LNCaP clone FGC (cell line): ENCODE measurements at regions not wholly inside any gene's neighbourhood (a gene's known extent, or its start where the extent isn't known, plus 50 kb on each side); places are given as distances from the start of the nearest gene placed in this dataset.

Source experiments
- DNase-seq: peaks from one replicate; pipeline ENCODE4 v3.0.0-alpha.2; 2011; ENCODE audit warnings: low read depth
- H3K4me3 ChIP-seq: 2 replicates; pipeline ENCODE4 v1.5.1; 2011; ENCODE audit warnings: mild to moderate bottlenecking, low read depth, low read length, control low read depth
- CTCF ChIP-seq: IDR thresholded peaks from 2 replicates; pipeline ENCODE4 v1.5.1; 2012; ENCODE audit warnings: mild to moderate bottlenecking; ENCODE audit not compliant: control insufficient read depth, insufficient read depth; ENCODE audit errors: extremely low read depth

- H3K4me3 ChIP-seq: no peak overlapping the region
- no peak for DNase-seq
- no peak for TF ChIP-seq CTCF
Observed at GRCh38 chrY:19168202-19168565, 394.6 kb upstream of the HSFY2 start.

- peak; percentile 23 for DNase-seq
- TF ChIP-seq CTCF: no peak
- H3K4me3 ChIP-seq: no peak overlapping the region
Observed at GRCh38 chrY:19167319-19168201, 394.0 kb upstream of the HSFY2 start.

- DNase-seq: no peak
- H3K4me3 ChIP-seq: no peak overlapping the region
- TF ChIP-seq CTCF: no peak
Observed at GRCh38 chrY:19148783-19149182, 375.2 kb upstream of the HSFY2 start.

GRCh38 chrY:19146296-19146695 lies 372.8 kb upstream of the HSFY2 start:
- no peak for TF ChIP-seq CTCF
- no peak overlapping the region for H3K4me3 ChIP-seq

GRCh38 chrY:19142093-19142492 lies 368.6 kb upstream of the HSFY2 start:
- DNase-seq: no peak
- TF ChIP-seq CTCF: no peak
- no peak overlapping the region for H3K4me3 ChIP-seq

More at GRCh38 chrY:19146296-19146695, 372.8 kb upstream of the HSFY2 start:
- no peak for DNase-seq

GRCh38 chrY:19140285-19140920 lies 366.9 kb upstream of the HSFY2 start:
- no peak overlapping the region for H3K4me3 ChIP-seq
- no peak for TF ChIP-seq CTCF
- no peak for DNase-seq
